OCI-LY1 (cell line): ENCODE measurements at regions not wholly inside any gene's neighbourhood (a gene's known extent, or its start where the extent isn't known, plus 50 kb on each side); places are given as distances from the start of the nearest gene placed in this dataset.

Experiments
- H2AFZ ChIP-seq: fragments of 200-600 bp; sonication (generic), shearing (Covaris generic); 2 replicates; pipeline ENCODE4 v1.6.0; 2014; ENCODE audit warnings: antibody characterized with exemption, mild to moderate bottlenecking, low read length
- H3F3A ChIP-seq: fragments of 200-600 bp; sonication (generic), shearing (Covaris generic); 2 replicates; pipeline ENCODE4 v1.6.0; 2014; ENCODE audit warnings: mild to moderate bottlenecking, antibody characterized with exemption, low read length, moderate library complexity; ENCODE audit not compliant: insufficient read depth
- H3K27ac ChIP-seq: fragments of 200-600 bp; sonication (generic); 2 replicates; pipeline ENCODE4 v1.5.1; 2014; ENCODE audit warnings: low read length, mixed run types, mild to moderate bottlenecking, low read depth; ENCODE audit not compliant: poor library complexity, severe bottlenecking
- H3K27me3 ChIP-seq: fragments of 200-600 bp; sonication (generic); 2 replicates; pipeline ENCODE4 v1.6.0; 2014; ENCODE audit warnings: antibody characterized with exemption, mild to moderate bottlenecking, low read length, moderate library complexity; ENCODE audit not compliant: insufficient read depth
- H3K36me3 ChIP-seq: fragments of 200-600 bp; sonication (generic); 2 replicates; pipeline ENCODE4 v1.6.1; 2014; ENCODE audit warnings: mild to moderate bottlenecking, antibody characterized with exemption, low read length, moderate library complexity, mixed read lengths; ENCODE audit not compliant: insufficient read depth
- H3K4me1 ChIP-seq: fragments of 200-600 bp; sonication (generic); 2 replicates; pipeline ENCODE4 v1.5.1; 2014; ENCODE audit warnings: mild to moderate bottlenecking, low read length, moderate library complexity; ENCODE audit not compliant: insufficient read depth, severe bottlenecking
- H3K4me2 ChIP-seq: fragments of 200-600 bp; sonication (generic), shearing (Covaris generic); 2 replicates; pipeline ENCODE4 v1.6.1; 2014; ENCODE audit warnings: low read length
- H3K4me3 ChIP-seq: fragments of 200-600 bp; sonication (generic); 2 replicates; pipeline ENCODE4 v1.5.1; 2014; ENCODE audit warnings: low read length, low read depth, mild to moderate bottlenecking, mixed read lengths; ENCODE audit not compliant: poor library complexity, severe bottlenecking
- H3K79me2 ChIP-seq: fragments of 200-600 bp; shearing (Covaris generic); 2 replicates; pipeline ENCODE4 v1.6.1; 2016; ENCODE audit warnings: mixed run types, low read length, mixed read lengths; ENCODE audit not compliant: insufficient read depth
- H3K9ac ChIP-seq: fragments of 200-600 bp; sonication (generic), shearing (Covaris generic); 2 replicates; pipeline ENCODE4 v1.6.1; 2014; ENCODE audit warnings: mild to moderate bottlenecking, low read length, mixed read lengths
- H3K9me2 ChIP-seq: fragments of 200-600 bp; sonication (generic), shearing (Covaris generic); 2 replicates; pipeline ENCODE4 v1.6.1; 2014; ENCODE audit warnings: low read depth, mild to moderate bottlenecking, low read length, mixed read lengths
- H3K9me3 ChIP-seq: fragments of 200-600 bp; shearing (Covaris generic); 2 replicates; pipeline ENCODE4 v1.6.1; 2014; ENCODE audit warnings: low read length, mixed read lengths
- H4K20me1 ChIP-seq: fragments of 200-600 bp; sonication (generic), shearing (Covaris generic); 2 replicates; pipeline ENCODE4 v1.6.0; 2016; ENCODE audit warnings: mild to moderate bottlenecking, low read length; ENCODE audit not compliant: insufficient read depth
- EZH2 ChIP-seq: fragments of 200-600 bp; sonication (generic), shearing (Covaris generic); IDR thresholded peaks from 2 replicates; pipeline ENCODE4 v1.8.0; 2017; ENCODE audit warnings: borderline replicate concordance, mixed run types, mild to moderate bottlenecking, antibody characterized with exemption, low read length, moderate library complexity, mixed read lengths
- TF ChIP-seq, protein P1 (sequence below): fragments of 200-600 bp; sonication (generic), shearing (Covaris generic); IDR thresholded peaks from 2 replicates; pipeline ENCODE4 v1.5.1; 2017; ENCODE audit warnings: mild to moderate bottlenecking, antibody characterized with exemption, low read length, moderate library complexity, mixed read lengths

DNA sequence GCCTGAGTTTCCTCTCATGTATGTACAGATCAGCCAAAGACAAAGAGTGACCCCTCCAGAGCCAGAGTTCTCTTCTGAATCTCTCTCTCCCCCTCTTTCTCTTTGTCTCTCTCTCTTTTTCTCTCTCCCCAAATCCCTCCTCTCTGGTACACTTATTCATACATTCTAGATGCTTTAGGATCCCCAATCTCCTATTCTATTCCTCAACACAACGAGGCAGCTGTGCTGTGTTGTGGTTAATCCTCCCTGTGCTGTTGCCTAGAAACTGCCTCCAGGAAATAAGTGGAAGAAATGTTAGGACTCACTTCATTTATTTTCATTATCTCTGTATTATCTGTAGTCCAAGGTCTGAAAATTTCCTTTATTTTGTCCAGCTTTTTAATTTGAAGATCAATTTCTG, 350.5 kb upstream of the OR4E1 start:
- Histone ChIP-seq H3K4me1 (no peaks in the 10 kb centered on the region), H3K9me3 (no peaks in the 10 kb centered on the region), H3K9ac (no peak overlapping the region), H3K27ac (no peak overlapping the region), H2AFZ (no peak overlapping the region), H3K9me2 (no peaks in the 10 kb centered on the region), H3F3A (no peaks in the 10 kb centered on the region), H3K4me3 (no peak overlapping the region), H4K20me1 (no peaks in the 10 kb centered on the region), H3K4me2 (no peak overlapping the region), H3K36me3 (no peaks in the 10 kb centered on the region), H3K27me3 (no peaks in the 10 kb centered on the region), H3K79me2 (no peaks in the 10 kb centered on the region)
- no peak for TF ChIP-seq EZH2
- TF ChIP-seq, protein P1, sequence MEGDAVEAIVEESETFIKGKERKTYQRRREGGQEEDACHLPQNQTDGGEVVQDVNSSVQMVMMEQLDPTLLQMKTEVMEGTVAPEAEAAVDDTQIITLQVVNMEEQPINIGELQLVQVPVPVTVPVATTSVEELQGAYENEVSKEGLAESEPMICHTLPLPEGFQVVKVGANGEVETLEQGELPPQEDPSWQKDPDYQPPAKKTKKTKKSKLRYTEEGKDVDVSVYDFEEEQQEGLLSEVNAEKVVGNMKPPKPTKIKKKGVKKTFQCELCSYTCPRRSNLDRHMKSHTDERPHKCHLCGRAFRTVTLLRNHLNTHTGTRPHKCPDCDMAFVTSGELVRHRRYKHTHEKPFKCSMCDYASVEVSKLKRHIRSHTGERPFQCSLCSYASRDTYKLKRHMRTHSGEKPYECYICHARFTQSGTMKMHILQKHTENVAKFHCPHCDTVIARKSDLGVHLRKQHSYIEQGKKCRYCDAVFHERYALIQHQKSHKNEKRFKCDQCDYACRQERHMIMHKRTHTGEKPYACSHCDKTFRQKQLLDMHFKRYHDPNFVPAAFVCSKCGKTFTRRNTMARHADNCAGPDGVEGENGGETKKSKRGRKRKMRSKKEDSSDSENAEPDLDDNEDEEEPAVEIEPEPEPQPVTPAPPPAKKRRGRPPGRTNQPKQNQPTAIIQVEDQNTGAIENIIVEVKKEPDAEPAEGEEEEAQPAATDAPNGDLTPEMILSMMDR = no peak

DNA sequence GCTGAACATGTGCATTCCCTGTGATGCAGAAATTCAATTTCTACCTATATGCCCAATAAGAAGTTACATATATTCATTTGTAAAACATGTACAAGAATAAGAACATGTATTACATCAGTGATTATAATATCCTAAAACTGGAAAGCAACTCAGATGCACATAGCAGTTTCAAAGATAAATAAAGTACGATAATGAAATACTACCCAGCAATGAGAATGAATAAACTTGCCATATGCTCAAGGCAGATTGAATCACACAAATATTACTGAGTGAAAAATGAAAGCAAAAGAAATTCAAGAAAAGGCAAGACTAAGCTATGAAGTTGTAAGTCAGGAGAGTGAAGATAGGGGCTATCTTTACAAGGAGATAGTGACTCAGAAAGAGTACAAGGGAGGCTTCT, 345.3 kb upstream of the OR4E1 start:
- Histone ChIP-seq H4K20me1 (no peaks in the 10 kb centered on the region), H3K9ac (no peak overlapping the region), H3K36me3 (no peaks in the 10 kb centered on the region), H3K27me3 (no peaks in the 10 kb centered on the region), H3K4me3 (no peak overlapping the region), H3K9me3 (no peaks in the 10 kb centered on the region), H3K79me2 (no peaks in the 10 kb centered on the region), H3K9me2 (no peaks in the 10 kb centered on the region), H3K27ac (no peak overlapping the region), H2AFZ (no peak overlapping the region), H3F3A (no peaks in the 10 kb centered on the region), H3K4me2 (no peak overlapping the region), H3K4me1 (no peaks in the 10 kb centered on the region)
- TF ChIP-seq, protein P1 = no peak
- TF ChIP-seq EZH2 = no peak

DNA sequence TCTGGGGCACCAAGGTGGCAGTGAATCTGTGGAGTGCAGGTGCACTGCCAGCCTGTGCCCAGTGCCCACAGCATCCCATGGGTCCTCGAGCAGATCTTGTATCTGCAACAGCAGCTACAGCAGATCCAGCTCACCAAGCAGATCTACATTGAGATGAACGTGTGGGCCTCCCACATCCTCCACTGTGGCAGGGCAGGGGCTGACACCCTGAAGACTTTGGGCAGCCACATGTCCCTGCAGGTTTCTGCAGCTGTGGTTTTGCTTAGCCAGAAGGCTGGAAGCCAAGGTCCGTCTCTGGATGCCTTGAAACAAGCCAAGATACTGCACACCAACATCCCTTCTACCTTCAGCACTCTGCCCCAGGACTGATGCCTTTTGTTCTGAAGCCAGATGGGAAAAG, 338.8 kb upstream of the OR4E1 start:
- TF ChIP-seq, protein P1 = no peak
- Histone ChIP-seq H3K9ac (no peak overlapping the region), H3K36me3 (no peaks in the 10 kb centered on the region), H3K27ac (no peak overlapping the region), H3F3A (no peaks in the 10 kb centered on the region), H3K9me3 (no peaks in the 10 kb centered on the region), H4K20me1 (no peaks in the 10 kb centered on the region), H3K4me2 (no peak overlapping the region), H3K79me2 (no peaks in the 10 kb centered on the region), H2AFZ (no peak overlapping the region), H3K9me2 (no peaks in the 10 kb centered on the region), H3K27me3 (no peaks in the 10 kb centered on the region), H3K4me3 (no peak overlapping the region), H3K4me1 (no peaks in the 10 kb centered on the region)
